Caco-2 (cell line): ENCODE measurements at regions not wholly inside any gene's neighbourhood (a gene's known extent, or its start where the extent isn't known, plus 50 kb on each side); places are given as distances from the start of the nearest gene placed in this dataset.

Experiments
- BruUV-seq: library from RNA; stranded (reverse); fragments of 400-500 nt; replicated peaks from 2 replicates; lab custom pipeline; 2021; lab: Mats Ljungman, UMichigan
- CTCF ChIA-PET: fragments of 300-600 bp; sonication (Branson Sonifier 250); formaldehyde crosslinking; loops from one replicate; lab custom pipeline; 2022; ENCODE audit warnings: antibody characterized with exemption; lab: Charles Lee
- POLR2A ChIA-PET: fragments of 300-600 bp; sonication (Branson Sonifier 250); formaldehyde crosslinking; loops from one replicate; lab custom pipeline; 2022; ENCODE audit warnings: antibody characterized with exemption; lab: Charles Lee
- DNase-seq, 2 experiments: peaks; one replicate each; pipeline versions ENCODE4 v3.0.0 to v3.0.0-alpha.2; 2020 to 2022
- H3K27me3 ChIP-seq: replicated peaks from 2 replicates; pipeline ENCODE4 v1.6.0; 2011; ENCODE audit warnings: low read length; ENCODE audit not compliant: control insufficient read depth, insufficient read depth
- H3K36me3 ChIP-seq: 2 replicates; pipeline ENCODE4 v1.5.1; 2011; ENCODE audit warnings: low read length; ENCODE audit not compliant: control insufficient read depth, insufficient read depth
- H3K4me1 ChIP-seq: fragments of 250-450 bp; sonication (Bioruptor Pico); 2 replicates; pipeline ENCODE4 v1.5.1; 2020; ENCODE audit warnings: mild to moderate bottlenecking
- H3K4me3 ChIP-seq: 2 replicates; pipeline ENCODE4 v1.5.1; 2011; ENCODE audit warnings: low read depth, mild to moderate bottlenecking, control low read depth, low read length
- H3K9me3 ChIP-seq: fragments of 250-450 bp; sonication (Bioruptor Pico); 2 replicates; pipeline ENCODE4 v1.5.1; 2020; ENCODE audit warnings: mild to moderate bottlenecking, moderate library complexity
- H3K27ac Mint-ChIP-seq: one replicate; pipeline ENCODE4 v1.8.0; 2022; ENCODE audit warnings: mixed read lengths; ENCODE audit not compliant: unreplicated experiment
- H3K27me3 Mint-ChIP-seq: one replicate; pipeline ENCODE4 v1.8.0; 2022; ENCODE audit warnings: mixed read lengths; ENCODE audit not compliant: insufficient read depth, unreplicated experiment
- H3K36me3 Mint-ChIP-seq: one replicate; pipeline ENCODE4 v1.8.0; 2022; ENCODE audit warnings: mild to moderate bottlenecking, mixed read lengths; ENCODE audit not compliant: insufficient read depth, unreplicated experiment
- H3K4me1 Mint-ChIP-seq: one replicate; pipeline ENCODE4 v1.8.0; 2022; ENCODE audit warnings: low read depth, mixed read lengths; ENCODE audit not compliant: unreplicated experiment
- H3K4me3 Mint-ChIP-seq: one replicate; pipeline ENCODE4 v1.8.0; 2022; ENCODE audit warnings: mild to moderate bottlenecking, moderate library complexity, mixed read lengths; ENCODE audit not compliant: unreplicated experiment
- H3K9me3 Mint-ChIP-seq: one replicate; pipeline ENCODE4 v1.8.0; 2022; ENCODE audit warnings: mixed read lengths; ENCODE audit not compliant: unreplicated experiment
- intact Hi-C: fragments of 100-400 bp; cut with micrococcal nuclease; formaldehyde crosslinking; loops from one replicate; pipeline ENCODE4 v1.10.0; 2022; ENCODE audit not compliant: unreplicated experiment
- TF ChIP-seq, protein P1 (sequence below), 2 experiments: fragments of 200-600 bp in 1 of 2; IDR thresholded peaks; 1 replicate in 1 of 2; 2 replicates in 1 of 2; pipeline versions ENCODE4 v1.5.1 to v1.8.0; 2011 to 2022; ENCODE audit warnings: antibody characterized with exemption in 1 of 2, control low read depth in 1 of 2, inconsistent platforms in 1 of 2, low read depth in 1 of 2, low read length in 1 of 2, mild to moderate bottlenecking in 1 of 2, moderate library complexity in 1 of 2; ENCODE audit not compliant: insufficient read depth in 1 of 2, severe bottlenecking in 1 of 2, unreplicated experiment in 1 of 2

DNA sequence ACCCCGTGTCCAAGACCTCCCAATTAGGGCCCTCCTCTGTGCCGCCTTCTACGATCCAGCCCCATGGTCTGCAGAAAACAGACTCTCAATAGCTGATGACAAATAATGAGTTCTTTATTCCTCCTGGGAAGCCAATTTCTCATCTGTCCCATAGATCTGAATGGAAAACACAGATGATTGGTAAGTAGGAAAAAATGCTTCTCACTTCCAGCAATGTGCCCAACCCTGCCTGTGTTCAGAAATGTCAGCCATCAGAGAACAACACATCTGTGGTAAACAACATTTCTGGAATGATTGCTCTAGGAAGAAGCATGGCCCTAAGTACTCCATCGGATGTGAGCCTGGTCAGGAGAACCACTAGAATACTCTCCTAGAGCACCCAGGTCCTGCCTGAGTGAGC, 240.5 kb upstream of the HES1 start:
- TF ChIP-seq, protein P1, sequence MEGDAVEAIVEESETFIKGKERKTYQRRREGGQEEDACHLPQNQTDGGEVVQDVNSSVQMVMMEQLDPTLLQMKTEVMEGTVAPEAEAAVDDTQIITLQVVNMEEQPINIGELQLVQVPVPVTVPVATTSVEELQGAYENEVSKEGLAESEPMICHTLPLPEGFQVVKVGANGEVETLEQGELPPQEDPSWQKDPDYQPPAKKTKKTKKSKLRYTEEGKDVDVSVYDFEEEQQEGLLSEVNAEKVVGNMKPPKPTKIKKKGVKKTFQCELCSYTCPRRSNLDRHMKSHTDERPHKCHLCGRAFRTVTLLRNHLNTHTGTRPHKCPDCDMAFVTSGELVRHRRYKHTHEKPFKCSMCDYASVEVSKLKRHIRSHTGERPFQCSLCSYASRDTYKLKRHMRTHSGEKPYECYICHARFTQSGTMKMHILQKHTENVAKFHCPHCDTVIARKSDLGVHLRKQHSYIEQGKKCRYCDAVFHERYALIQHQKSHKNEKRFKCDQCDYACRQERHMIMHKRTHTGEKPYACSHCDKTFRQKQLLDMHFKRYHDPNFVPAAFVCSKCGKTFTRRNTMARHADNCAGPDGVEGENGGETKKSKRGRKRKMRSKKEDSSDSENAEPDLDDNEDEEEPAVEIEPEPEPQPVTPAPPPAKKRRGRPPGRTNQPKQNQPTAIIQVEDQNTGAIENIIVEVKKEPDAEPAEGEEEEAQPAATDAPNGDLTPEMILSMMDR (IDR thresholded peaks at IDR 0.05; ENCODE audit: insufficient read depth in 1 of 2, low read depth in 1 of 2, low read length in 1 of 2, severe bottlenecking in 1 of 2, unreplicated experiment in 1 of 2) = no peak
- Mint-ChIP-seq H3K36me3 (no peaks in the 10 kb centered on the region), H3K9me3 (no peaks in the 10 kb centered on the region), H3K27me3 (no peaks in the 10 kb centered on the region), H3K27ac (peak overlapping the region; percentile 11), H3K4me3 (no peak overlapping the region), H3K4me1 (peaks cover 43% of the 10 kb centered on the region)
- Histone ChIP-seq H3K9me3 (no peaks in the 10 kb centered on the region), H3K4me3 (no peak overlapping the region), H3K4me1 (peaks cover 16% of the 10 kb centered on the region), H3K27me3 (no peaks in the 10 kb centered on the region), H3K36me3 (no peaks in the 10 kb centered on the region)
- ChIA-PET CTCF (no interaction called here), POLR2A (no interaction called here)
- intact Hi-C loops = no loop called here
- no TSS peak for BruUV-seq
- no peak for DNase-seq

- DNase-seq = no peak
- TF ChIP-seq, protein P1 (IDR thresholded peaks at IDR 0.05; ENCODE audit: insufficient read depth in 1 of 2, low read depth in 1 of 2, low read length in 1 of 2, severe bottlenecking in 1 of 2, unreplicated experiment in 1 of 2) = no peak
- Histone ChIP-seq H3K36me3 (peaks cover 2% of the 10 kb centered on the region; the same call in 1 of the 2 replicates), H3K27me3 (no peaks in the 10 kb centered on the region), H3K4me1 (peaks cover 16% of the 10 kb centered on the region), H3K9me3 (no peaks in the 10 kb centered on the region), H3K4me3 (no peak overlapping the region)
- Mint-ChIP-seq H3K36me3 (no peaks in the 10 kb centered on the region), H3K4me3 (no peak overlapping the region), H3K9me3 (no peaks in the 10 kb centered on the region), H3K27me3 (no peaks in the 10 kb centered on the region), H3K4me1 (peaks cover 40% of the 10 kb centered on the region), H3K27ac (peak overlapping the region; percentile 44)
- POLR2A ChIA-PET = no interaction called here
- CTCF ChIA-PET = no interaction called here
- BruUV-seq = no TSS peak
- intact Hi-C loops = no loop called here
Measured at GRCh38 chr3:193896419-193896818, 239.5 kb upstream of the HES1 start.

DNA sequence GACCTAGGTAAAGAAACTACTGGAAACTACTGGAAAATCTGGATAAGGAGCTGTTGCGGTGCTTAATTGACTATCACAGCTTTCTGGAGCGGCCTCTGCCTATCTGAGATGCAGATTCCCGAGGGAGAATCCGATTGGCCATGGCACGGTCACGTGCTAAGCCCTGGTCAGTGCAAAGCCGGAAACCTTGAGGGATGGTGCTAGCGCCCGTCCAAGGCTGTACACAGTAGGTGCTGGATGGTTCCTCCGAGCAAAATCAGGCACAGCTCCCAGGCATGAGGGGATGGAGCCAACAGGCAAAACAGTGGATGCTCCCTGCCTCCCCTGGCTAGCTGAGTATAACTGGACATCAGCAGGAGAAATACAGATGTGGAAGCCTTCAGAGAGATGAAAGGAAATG, 238.7 kb upstream of the HES1 start:
- Histone ChIP-seq H3K9me3 (no peaks in the 10 kb centered on the region), H3K36me3 (peaks cover 2% of the 10 kb centered on the region; the same call in 1 of the 2 replicates), H3K4me3 (no peak overlapping the region), H3K4me1 (peaks cover 13% of the 10 kb centered on the region), H3K27me3 (no peaks in the 10 kb centered on the region)
- Mint-ChIP-seq H3K9me3 (no peaks in the 10 kb centered on the region), H3K4me3 (no peak overlapping the region), H3K36me3 (no peaks in the 10 kb centered on the region), H3K4me1 (peaks cover 37% of the 10 kb centered on the region), H3K27me3 (no peaks in the 10 kb centered on the region), H3K27ac (peak overlapping the region; percentile 3)
- TF ChIP-seq, protein P1 (IDR thresholded peaks at IDR 0.05; ENCODE audit: insufficient read depth in 1 of 2, low read depth in 1 of 2, low read length in 1 of 2, severe bottlenecking in 1 of 2, unreplicated experiment in 1 of 2) = no peak
- BruUV-seq = no TSS peak
- POLR2A ChIA-PET = no interaction called here
- CTCF ChIA-PET = interaction anchor here (0.7 kb wide), 1 partner anchor 236 kb away, joined by 3 read pairs; no protein-coding TSS in a partner anchor
- intact Hi-C loops = no loop called here
- no peak for DNase-seq
